HG03521 (cell line): ENCODE measurements at regions not wholly inside any gene's neighbourhood (a gene's known extent, or its start where the extent isn't known, plus 50 kb on each side); places are given as distances from the start of the nearest gene placed in this dataset.
"Not testable (repeated sequence)": the region's sequence is repeated elsewhere in the genome, so short reads cannot be mapped to it uniquely, and the experiment has no call there.

Source experiments
- ATAC-seq: cut with Tn5 transposase; IDR thresholded peaks from one replicate; pipeline ENCODE4 v1.9.1; 2021; ENCODE audit warnings: mild to moderate bottlenecking, moderate library complexity; ENCODE audit not compliant: unreplicated experiment

DNA sequence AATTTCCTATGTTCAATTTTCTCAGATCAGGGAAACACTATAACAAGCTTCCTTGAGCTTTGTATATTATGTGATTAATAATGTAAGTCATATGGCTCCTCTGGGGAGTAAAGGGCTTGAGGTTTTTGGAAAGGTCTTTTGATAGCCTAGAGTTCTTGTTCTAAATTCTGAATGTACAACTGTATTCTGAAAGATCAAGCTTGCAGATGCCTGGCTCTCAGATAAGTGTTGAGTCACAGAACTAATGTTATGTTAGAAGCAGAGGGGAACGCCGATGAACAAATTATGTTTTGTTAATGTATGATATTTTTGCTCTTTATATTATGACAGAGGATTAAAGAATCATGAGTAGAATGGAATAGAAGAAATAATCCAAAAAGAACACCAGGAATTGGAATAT is 170.1 kb downstream of the RPRM start:
- ATAC-seq: no peak

DNA sequence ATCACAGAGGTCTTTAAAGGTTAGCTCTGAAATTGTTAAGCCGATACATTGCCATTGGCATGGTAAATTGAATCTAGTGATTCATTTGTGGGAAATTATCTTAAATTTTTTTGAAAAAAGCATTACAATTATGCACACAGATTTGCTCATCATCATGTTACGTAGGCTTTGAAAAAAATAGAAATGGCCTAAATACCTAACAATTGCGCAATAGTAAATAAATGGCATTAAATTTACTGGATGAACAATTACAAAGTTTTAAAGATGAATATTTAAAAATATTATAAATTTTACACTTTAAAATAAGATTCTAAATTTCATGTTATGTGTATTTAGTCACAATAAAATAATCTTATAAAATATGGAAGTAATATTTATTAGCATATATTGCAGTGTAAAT is 171.3 kb downstream of the RPRM start:
- ATAC-seq: no peak

DNA sequence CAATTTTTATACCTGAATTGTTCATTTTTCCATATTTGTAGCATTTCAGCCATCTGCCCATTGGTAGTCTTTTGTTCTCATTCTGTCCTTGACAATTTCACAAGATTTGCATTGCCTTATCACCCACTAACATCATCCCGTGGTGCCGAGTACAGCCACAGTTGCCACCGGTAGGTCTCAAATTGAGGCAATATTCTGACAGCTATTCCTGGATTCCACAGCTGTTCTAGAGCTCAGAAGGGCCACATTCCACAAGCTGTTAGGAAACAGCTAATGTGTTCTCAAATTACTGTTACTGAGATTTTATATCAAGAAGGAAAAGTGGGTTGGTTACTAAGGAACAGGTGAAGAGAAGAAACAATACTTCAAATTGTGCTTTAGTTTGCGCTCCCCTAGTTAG is 178.8 kb downstream of the RPRM start:
- ATAC-seq: no peak

DNA sequence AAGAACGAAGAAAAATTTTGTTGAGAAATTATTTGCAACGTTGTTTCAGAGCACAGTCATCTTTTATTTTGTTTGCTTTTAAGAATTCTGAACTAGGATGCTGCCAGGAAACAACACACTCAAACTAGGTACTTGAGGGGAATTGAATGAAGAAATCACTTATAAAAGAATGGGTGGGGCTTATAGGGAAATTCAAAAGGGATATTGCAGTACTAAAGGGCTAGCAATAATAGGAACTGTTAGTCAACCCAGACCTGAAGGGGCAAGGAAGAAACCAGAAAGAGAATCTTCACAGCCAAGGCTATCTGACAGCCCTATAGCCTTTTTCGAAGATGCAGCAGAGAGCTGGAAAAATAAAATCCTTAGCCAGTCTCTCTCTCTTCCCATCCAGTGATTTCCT is 179.3 kb downstream of the RPRM start:
- ATAC-seq: no peak

DNA sequence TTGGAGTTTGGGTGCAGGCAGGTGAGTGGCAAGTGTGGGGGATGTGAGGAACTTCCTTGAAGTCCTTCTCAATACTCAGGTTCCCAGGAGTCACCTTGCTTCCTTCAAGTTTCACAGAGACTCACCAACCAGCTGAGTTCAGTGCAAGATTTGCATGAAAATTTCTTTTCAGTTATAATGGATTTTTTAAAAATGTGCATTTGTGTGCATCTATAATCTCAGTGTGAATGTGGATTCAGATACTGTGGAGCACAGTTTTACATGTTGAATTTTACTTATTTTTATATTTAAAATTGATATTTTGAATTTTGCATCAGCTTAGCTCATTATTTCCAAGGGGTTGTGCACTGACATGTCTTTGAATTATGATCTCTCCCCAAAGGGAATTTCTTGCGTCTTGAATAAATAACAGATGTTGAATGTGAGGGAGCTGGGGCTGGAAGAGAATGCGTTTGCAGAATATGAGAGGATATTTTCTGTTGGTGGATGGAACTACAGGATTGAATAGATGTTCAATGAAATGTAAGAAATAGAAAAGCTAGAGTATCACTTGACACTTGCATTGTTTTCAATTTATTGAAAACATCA is 184.3 kb downstream of the RPRM start:
- no peak for ATAC-seq

DNA sequence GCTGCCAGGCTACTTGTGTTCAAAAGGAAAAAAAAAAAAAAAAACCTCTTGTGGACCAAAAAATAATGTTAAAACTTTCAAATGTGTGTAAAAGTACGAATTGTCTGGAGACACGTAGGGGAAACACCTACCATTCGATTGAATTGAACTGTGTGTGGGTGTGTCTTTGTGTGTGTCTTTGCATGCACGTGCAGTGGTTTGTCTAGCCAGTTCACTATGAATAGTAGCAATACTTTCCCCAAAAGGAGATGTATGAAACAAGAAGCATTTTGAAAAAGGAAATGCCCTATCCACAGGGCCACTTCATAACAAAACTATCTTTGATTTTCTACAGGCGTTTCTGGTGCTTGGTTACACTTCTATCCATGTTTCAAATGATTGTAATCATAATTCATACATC is 186.8 kb downstream of the RPRM start:
- no peak for ATAC-seq

DNA sequence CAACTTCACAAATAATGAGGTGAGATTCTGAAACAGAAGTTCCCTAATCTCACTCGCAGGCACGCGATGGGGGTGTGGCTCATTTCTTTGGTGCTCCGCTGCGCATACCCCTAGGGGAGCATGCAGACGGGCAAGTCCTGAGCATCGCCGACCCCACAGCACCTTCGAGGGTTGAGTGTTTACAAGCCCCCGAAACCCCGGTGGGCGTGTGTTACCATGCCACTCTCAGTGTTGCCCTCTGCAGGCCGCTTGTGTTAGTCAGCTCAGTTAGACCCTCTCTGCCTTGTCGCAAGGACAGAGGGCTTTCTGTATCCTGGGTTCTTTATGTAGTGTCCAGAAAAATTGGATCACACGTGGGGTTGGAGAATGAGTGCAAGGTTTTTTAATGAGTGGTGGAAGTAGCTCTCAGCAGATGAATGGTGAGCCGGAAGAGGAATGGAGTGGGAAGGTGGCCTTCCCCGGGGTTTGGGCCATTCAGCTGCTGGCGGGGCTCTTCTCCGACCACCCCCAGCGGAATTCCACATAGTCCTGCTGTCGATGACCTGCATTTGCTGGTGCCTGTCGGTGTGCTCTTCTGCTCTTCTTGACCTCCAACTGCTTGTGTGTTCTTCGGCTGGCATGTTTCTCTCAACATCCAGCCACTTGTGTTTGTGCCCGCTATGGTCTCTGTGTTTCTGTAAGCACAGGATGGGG is 191.3 kb downstream of the RPRM start:
- ATAC-seq: no peak

DNA sequence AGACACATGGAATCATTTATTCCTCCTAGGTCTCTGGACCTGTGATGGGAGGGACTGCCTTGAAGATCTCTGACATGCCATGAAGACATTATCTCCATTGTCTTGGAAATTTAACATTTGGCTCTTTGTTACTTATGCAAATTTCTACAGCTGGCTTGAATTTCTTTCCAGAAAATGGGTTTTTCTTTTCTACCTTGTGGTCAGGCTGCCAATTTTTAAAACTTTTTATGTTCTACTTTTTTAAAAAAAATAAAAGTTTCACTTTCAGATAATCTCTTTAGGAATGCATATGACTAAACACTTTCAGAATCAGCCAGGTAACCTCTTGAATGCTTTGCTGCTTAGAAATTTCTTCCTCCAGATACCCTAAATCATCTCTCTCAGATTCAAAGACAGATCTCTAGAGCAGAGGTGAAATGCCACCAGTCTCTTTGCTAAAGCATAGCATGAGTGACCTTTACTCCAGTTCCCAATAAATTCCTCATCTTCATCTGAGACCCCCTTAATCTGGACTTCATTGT is 209.6 kb downstream of the RPRM start:
- no peak for ATAC-seq

DNA sequence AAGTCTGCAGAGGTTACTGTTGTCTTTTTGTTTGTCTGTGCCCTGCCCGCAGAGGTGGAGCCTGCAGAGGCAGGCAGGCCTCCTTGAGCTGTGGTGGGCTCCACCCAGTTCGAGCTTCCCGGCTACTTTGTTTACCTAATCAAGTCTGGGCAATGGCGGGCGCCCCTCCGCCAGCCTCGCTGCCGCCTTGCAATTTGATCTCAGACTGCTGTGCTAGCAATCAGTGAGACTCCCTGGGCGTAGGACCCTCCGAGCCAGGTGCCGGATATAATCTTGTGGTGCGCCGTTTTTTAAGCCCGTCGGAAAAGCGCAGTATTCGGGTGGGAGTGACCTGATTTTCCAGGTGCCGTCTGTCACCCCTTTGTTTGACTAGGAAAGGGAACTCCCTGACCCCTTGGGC is 221.7 kb downstream of the RPRM start:
- not testable (repeated sequence) for ATAC-seq

DNA sequence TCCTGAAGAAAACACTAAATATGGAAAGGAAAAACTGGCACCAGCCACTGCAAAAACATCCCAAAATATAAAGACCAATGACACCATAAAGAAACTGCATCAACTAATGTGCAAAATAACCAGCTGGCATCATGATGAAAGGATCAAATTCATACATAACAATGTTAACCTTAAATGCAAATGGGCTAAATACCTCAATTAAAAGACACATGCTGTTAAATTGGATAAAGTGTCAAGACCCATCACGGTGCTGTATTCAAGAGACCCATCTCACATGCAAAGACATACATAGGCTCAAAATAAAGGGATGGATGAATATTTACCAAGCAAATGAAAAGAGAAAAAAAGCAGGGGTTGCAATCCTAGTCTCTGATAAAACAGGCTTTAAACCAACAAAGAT is 231.9 kb downstream of the RPRM start:
- ATAC-seq: not testable (repeated sequence)

DNA sequence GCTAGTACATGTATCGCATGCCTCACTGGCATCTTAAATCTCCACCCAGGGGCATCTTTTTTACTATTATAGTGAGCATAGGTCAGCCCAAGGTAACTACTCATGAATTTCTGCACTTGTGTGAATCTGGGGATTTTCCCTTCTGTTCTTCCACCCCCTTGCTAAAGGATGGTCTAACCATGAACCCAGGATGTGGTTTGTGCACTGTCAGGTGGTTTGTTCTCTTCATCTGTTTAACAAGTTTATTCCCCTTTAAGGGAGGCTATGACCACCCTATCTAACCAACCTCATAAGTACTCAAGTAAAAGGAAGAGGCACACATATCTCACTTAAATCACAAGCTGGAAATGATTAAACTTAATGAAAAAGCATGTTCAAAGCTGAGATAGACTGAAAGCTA is 243.0 kb downstream of the RPRM start:
- peak; percentile 86 for ATAC-seq

DNA sequence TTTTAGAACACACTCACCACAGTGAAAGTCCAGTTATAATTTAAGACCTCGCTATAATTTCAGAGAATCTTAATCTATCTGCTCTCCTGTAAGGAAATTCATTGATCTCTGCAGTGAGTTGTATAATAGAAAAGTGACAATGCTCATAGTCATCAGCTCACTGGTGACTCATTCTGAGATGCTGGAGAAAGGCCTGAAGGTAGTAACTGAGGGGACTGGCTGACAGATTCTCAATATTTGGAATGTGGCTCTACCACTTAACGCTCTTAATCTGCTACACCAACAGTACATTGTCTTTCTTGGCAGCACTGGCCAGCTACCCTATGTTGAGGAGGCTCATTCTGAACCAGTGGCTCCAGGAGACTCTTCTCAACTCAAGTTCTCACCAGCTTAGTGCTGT is 246.1 kb downstream of the RPRM start:
- ATAC-seq: no peak

DNA sequence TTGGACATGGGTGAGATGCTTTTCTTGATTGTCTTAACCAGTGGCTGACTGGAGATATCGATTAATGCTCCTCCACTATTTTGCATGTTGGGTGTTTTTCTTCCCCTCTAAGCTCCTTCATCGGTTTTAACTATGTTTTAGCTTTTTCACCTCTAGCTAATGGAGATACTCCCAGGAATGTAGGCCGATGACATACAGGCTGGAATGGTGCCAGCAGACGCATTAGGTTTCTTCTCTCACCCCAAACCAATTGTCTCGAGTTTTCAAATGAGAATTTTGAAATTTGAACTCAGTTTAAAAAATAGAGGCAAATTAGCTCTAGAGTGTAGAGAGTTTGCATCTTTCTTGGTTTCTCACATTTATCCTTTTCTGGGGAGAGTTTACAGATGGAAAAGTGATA is 247.6 kb downstream of the RPRM start:
- no peak for ATAC-seq

DNA sequence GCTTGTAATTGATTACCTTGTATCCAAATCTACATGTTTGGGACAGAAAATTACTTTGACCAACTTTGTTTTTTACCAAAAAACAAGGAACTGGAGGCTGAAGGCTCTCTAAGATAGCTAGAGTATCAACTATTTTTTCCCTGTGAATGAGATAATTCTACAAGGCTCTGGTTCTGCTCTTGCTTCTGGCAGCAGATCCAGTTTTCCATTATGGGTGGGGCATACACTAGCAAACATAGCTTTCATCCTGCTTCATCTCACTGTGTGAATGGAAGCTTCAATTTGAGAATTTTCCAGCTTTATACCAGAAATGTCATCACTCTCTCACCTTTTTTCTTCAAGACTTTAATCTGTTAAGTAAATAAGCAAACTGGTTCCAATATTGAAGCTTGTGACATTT is 249.7 kb downstream of the RPRM start:
- no peak for ATAC-seq

DNA sequence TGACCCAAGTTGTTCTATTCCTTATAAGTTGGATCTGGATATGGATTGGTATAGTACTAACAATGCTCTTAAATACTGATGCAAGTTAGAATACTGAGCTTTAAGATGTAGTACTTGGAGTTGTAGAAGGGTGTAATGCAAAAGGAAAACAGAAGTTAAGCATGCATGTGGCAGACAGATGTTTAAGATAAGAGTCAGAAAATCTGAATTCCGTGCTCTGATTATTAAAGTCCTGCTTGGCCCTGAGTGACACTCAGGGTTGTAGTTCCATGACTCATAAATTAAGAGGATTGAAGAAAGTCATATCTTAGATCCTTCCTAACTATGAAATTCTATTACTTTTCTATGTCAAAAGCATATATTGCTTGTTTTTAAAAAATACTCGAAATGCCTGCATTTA is 250.6 kb downstream of the RPRM start:
- no peak for ATAC-seq

DNA sequence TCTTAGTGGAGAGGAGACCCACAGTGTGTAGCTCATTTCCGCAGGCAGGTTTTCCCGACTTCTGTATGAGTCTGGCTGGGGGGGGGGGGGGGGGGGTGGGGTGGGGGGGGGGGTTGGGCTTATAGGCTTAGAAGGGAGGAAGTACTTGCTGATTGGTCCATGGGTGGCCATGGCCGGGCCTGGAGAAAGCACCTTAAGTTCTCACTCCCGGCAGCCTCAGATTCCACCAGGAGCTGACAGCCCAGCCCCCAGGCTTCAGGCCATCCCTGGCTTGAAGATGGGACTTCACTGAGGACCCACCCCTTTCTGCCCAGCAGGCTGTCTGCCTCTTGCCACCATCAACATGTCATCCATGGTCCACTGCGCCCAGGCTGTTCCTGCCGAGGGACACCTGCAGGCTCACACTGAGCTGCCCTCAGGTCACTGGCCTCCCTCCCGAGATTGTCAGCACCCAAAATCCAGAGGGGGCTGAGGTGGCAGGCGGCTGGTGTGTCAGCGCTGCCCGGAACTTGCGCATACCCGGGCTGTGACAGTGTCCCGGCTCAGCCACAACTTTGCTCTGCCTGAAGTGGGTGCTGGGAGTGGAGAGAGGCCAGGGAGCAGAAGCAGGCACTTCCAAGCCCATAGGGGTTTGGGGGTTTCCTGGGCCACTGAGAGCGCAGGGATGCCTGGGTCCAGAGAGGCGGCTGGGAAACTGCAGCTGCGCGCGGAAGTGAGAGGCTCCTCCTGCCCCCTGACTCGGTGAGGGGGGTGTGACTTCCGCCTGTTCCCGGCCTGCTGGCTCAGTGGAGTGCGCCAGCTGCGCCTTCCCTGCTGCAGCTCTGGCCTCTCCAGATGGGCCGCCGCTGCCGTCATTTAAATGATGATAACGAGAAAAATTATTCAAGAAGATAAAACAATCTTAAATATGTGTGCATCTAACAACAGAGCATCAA is 256.1 kb downstream of the RPRM start:
- ATAC-seq: no peak

DNA sequence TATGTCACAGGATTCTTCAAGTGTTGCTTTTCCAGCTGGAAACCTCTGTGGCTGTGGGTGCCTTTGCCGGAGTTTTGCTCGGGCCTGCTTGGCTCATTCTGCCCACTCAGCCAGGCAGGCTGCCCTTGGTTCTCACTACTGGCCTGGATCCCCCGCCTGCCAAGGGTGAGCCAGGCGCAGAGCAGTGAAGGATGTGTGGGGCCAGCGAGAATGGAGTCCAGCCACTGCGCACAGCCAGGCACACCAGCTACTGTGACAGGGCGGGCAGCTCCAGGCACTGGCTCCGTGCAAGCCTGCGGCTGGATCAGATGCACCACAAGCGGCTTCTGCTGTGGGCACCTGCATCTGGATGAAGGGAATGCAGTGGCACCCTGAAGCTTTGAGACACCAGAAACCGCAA is 257.1 kb downstream of the RPRM start:
- no peak for ATAC-seq

DNA sequence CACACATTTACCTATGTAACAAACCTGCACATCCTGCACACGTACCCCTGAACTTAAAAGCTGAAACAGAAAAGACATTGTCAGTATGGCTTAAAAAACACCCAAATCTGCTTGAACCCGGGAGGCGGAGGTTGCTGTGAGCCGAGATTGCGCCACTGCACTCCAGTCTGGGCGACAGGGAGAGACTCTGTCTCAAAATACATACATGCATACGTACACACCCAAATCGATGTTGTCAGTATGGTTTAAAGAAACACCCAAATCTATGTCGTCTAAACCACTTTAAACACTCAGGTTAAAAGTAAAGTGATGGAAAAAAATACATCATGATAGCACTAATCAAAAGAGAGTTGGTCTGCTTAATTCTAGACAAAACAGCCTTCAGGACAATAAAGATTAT is 257.5 kb downstream of the RPRM start:
- ATAC-seq: no peak

DNA sequence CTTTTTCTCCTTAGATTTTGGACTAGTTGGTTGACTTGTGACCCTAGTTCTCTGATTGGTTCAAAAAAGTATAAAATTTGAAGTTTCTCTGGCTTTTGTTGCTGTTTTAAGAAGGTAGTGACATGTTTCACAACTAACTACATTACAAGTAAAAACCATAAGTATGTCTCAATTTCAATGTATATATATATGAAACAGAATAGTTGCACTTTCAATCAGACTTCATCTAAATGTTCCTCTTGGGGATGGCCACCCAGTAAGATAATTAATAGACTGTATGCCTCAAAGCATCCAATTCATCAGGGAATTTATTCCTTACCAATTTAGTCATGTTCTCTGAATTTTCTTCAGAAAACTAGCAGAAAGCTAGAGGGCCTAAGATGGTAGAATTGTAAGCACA is 259.7 kb downstream of the RPRM start:
- ATAC-seq: no peak

DNA sequence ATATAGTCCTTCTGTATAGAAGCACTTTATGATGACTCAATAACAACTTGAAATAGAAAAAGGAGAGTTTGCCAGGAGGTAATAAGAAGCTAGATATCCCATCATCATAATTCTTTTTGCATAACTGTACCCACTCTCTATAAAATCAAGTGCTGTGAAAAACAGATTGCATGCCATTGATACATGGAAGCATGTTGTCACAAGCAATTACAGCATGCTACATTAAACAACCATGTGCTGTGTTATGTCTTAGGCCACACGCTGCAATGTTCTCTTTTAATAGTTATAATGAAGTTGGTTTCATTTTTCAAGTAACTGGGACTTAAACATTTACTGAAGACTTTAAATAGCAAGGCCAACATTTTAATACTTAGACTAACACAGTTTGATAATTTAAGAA is 264.2 kb downstream of the RPRM start:
- ATAC-seq: no peak

DNA sequence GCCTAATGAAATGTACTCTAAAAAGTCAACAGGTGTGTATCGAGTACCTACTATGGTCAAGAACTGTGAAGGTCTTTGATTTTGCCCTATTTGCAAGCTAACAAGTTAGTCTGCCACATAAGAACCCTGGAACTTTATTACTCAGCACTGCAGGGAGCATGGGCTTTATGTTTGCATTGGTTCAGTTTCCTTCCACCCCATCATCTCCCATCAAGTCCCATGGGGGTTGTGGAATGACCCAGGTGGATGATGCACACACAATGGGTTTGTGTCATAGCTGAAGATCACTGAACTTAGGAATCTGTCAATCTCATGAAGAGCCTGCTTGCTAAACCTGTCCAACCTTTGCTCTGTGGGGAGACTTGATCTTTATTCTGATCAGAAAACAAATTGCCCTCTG is 265.5 kb downstream of the RPRM start:
- ATAC-seq: no peak
